Astrocyte of the cerebellum (primary cell): ENCODE measurements at regions not wholly inside any gene's neighbourhood (a gene's known extent, or its start where the extent isn't known, plus 50 kb on each side); places are given as distances from the start of the nearest gene placed in this dataset.
"Not testable (repeated sequence)": the region's sequence is repeated elsewhere in the genome, so short reads cannot be mapped to it uniquely, and the experiment has no call there.

Experiments used
- DNase-seq: peaks from one replicate; pipeline ENCODE4 v3.0.0-alpha.2; 2011; ENCODE audit warnings: low read depth
- H3K4me3 ChIP-seq: 2 replicates; pipeline ENCODE4 v1.5.1; 2011; ENCODE audit warnings: mild to moderate bottlenecking, low read depth, low read length, moderate library complexity
- in situ Hi-C: cut with HindIII; loops from 2 replicates; pipeline ENCODE4 v1.10.0; 2017; ENCODE audit warnings: low sequenced_read_pairs
- TF ChIP-seq, protein P1 (sequence below): IDR thresholded peaks from 2 replicates; pipeline ENCODE4 v1.5.1; 2012; ENCODE audit warnings: low read length, low read depth, moderate library complexity, mild to moderate bottlenecking; ENCODE audit errors: missing control alignments

DNA sequence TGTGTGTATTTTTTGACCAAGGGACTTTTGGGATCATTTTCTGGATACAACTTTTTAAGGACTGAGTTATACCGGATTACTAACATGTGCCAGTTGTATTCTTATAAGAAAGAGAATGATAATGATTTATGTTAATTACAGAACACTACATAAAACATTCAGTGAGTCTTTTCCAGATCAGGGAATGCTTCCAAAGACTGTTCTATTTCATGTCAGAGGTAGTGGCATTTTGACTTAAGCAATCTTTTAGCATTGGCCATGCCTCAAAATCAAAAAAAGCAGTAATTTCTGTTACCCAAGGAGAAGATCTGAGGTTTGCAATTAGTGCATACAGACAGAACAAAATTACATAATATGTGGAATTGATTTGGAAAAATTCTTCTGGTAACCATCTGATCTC, 413.0 kb upstream of the CDH9 start:
- no peak overlapping the region for H3K4me3 ChIP-seq
- TF ChIP-seq, protein P1, sequence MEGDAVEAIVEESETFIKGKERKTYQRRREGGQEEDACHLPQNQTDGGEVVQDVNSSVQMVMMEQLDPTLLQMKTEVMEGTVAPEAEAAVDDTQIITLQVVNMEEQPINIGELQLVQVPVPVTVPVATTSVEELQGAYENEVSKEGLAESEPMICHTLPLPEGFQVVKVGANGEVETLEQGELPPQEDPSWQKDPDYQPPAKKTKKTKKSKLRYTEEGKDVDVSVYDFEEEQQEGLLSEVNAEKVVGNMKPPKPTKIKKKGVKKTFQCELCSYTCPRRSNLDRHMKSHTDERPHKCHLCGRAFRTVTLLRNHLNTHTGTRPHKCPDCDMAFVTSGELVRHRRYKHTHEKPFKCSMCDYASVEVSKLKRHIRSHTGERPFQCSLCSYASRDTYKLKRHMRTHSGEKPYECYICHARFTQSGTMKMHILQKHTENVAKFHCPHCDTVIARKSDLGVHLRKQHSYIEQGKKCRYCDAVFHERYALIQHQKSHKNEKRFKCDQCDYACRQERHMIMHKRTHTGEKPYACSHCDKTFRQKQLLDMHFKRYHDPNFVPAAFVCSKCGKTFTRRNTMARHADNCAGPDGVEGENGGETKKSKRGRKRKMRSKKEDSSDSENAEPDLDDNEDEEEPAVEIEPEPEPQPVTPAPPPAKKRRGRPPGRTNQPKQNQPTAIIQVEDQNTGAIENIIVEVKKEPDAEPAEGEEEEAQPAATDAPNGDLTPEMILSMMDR = no peak
- no peak for DNase-seq
- in situ Hi-C loops = no loop called here

DNA sequence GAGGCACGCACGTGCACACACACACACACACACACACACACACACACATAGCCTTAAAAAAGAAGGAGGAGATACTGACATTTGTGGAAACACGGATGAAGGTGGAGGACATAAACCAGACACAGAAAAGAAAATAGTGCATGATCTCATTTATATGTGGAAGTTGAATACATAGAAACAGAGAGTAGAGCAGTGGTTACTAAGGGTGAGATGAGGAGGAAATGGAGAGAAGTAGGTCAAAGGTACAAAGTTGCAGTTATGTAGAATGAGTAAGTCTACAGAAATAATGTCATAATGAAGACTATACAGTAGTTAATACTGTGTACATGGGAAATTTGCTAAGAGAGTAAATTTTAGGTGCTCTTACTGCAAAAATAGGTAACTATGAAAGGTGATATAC, 412.2 kb upstream of the CDH9 start:
- TF ChIP-seq, protein P1 = no peak
- no peak overlapping the region for H3K4me3 ChIP-seq
- in situ Hi-C loops = no loop called here
- DNase-seq = no peak

DNA sequence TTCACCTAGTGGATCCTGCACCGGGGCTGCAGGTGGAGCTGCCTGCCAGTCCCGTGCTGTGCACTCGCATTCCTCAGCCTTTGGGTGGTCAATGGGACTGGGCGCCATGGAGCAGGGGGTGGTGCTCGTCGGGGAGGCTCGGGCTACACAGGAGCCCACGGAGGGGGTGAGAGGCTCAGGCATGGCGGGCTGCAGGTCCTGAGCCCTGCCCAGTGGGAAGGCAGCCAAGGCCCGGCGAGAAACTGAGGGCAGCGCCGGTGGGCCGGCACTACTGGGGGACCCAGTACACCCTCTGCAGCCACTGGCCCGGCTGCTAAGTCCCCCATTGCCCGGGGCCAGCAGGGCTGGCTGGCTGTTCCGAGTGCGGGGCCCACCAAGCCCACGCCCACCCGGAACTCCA, 401.0 kb upstream of the CDH9 start:
- in situ Hi-C loops, H3K4me3 ChIP-seq, DNase-seq: not testable (repeated sequence)

DNA sequence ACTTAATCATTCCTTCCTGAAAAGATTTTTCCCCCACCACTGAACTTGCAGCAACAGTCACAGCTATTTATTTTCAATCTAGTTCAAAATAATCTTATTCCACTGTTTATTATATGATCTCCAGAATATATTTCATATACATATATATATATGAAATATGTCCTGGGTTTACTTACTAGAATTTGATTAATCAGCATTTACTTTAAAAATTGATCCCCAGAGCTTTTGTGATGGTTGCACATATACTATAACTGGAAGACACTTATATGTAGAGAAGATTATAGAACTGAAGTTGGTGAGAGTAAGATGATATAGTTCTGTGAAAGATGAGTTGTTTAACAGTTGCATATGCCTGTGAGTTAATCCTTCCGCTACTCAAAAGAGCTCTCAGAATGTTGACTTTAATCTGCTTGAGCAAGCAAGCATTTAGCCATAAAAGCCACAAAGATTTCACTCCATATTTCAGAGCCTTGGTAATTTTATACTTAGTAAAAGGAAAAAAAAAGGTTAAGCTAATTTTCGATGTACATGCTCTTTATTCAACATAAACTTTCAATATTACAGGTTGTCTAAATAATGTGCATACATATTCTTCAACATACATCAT, 399.3 kb upstream of the CDH9 start:
- TF ChIP-seq, protein P1 = no peak
- DNase-seq = peak; percentile 9
- in situ Hi-C loops = no loop called here
- no peak overlapping the region for H3K4me3 ChIP-seq

DNA sequence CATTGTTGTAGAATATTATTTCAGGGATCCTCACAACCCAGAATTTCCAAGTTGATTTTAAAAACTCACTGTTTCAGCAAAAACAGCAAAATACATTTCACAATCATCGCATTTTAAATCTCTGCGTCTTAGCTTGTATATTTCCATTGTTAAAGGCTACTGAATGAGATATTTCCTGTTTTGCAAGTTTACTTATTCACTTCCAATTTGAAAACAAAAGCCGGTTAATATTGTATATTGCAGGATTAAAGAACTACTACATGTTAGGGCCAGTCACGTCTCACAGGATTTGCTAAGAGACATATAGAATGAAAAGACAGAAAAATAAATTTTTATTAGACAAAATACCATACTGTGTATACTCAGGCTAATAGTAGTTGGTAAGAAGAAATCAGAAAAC, 395.9 kb upstream of the CDH9 start:
- no peak overlapping the region for H3K4me3 ChIP-seq
- DNase-seq = no peak
- TF ChIP-seq, protein P1 = no peak
- in situ Hi-C loops = no loop called here

DNA sequence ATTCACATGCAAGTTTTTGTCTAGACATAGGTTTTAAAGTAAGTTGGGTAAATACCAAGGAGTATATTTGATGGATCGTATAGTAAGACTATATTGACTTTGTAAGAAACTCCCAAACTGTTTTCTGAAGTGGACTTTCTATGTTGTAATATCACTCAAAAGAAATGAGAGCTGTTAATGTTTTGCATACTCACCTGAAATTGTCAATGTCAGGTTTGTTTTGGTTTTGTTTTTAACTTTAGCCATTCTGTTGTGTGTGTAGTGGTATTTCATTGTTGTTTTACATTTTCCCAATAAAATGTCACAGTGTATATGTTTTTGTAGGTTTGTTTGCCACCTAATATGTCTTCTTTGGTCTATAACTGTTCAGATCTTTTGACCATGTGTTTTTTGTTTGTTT, 375.7 kb upstream of the CDH9 start:
- in situ Hi-C loops = no loop called here

DNA sequence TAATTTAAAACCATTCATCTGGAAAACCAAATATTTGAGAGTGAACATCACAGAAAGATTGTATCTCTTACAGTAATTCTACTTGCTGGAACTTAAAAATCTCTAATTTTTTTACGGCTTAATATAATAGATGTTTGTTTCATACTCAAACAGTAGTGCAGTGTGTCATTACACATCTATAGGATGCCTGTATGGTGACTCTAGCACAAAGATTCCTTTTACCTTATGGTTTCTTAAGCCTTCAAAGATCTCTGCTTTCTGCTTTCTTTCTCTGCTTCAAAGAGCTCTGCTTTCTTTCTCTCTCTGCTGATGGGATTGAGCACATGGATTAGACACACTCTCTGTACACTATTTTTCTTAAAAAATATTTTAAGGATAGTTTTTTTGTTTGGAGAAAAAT, 374.0 kb upstream of the CDH9 start:
- TF ChIP-seq, protein P1 = no peak
- in situ Hi-C loops = no loop called here
- no peak overlapping the region for H3K4me3 ChIP-seq
- DNase-seq = no peak

More for the DNA sequence above, 375.7 kb upstream of the CDH9 start:
- TF ChIP-seq, protein P1 = no peak
- H3K4me3 ChIP-seq = no peak overlapping the region
- no peak for DNase-seq
